ENCODE measurements at regions not wholly inside any gene's neighbourhood (a gene's known extent, or its start where the extent isn't known, plus 50 kb on each side); places are given as distances from the start of the nearest gene placed in this dataset.

GRCh38 chr16:51317575-51317974, 166.5 kb upstream of the SALL1 start (continued):
- TF ChIP-seq MAFK (conservative IDR thresholded peaks at IDR 0.05 in 1 of 2, IDR thresholded peaks at IDR 0.05 in 1 of 2; ENCODE audit: low read length in 2 of 2), result peak; percentile 53 to 78; a peak in 3 of 4 replicates
- peak; percentile 68 for TF ChIP-seq MAFF (IDR thresholded peaks at IDR 0.05; ENCODE audit: low read depth, low read length)
- no peak for TF ChIP-seq ATF5 (CRISPR knock-in tag; IDR thresholded peaks at IDR 0.05; ENCODE audit: low read depth)

DNA sequence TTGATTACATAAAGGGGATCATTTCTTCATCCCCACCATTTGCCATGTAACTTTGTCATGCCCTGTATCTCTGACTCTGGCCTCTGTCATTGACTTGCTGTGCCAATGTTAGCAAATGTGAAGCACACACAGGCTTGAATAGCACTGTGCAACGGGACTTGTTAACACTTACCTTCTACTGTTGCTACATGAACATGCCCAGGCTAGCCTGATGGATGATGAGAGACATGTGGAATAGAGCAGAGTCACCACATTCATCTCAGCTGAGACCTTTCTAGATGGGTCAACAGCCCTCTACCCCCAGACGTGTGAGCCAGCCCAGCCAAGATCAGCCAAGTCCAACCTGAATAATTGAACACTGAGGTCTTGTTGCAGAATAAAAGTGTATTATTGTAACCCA, 162.1 kb upstream of the SALL1 start:
- H3K4me2 ChIP-seq (ENCODE audit: low read depth, low read length), result no peak overlapping the region
- ChIA-PET POLR2A (no interaction called here), CTCF (ENCODE audit: low intra/inter-chr PET ratio, low total read pairs) (no interaction called here)
- H3K4me3 ChIP-seq (replicated peaks in 1 of 3; ENCODE audit: insufficient read depth in 1 of 3, low read depth in 2 of 3, low read length in 3 of 3), result no peak overlapping the region
- no peaks in the 10 kb centered on the region for H3K4me1 ChIP-seq (ENCODE audit: insufficient read depth, low read length)
- ATAC-seq, result no peak
- H3K36me3 ChIP-seq (replicated peaks in 1 of 2; ENCODE audit: control insufficient read depth in 1 of 2, insufficient read depth in 2 of 2, low read length in 2 of 2), result no peaks in the 10 kb centered on the region
- H3K79me2 ChIP-seq (ENCODE audit: insufficient read depth, low read length), result no peaks in the 10 kb centered on the region
- BruUV-seq (replicated peaks), result no TSS peak
- no peak for FAIRE-seq
- 8% methylated on average over 2 of the region's 2 CpGs for WGBS (ENCODE audit: low lambda C conversion rate)
- intact Hi-C loops (cut with micrococcal nuclease; ENCODE audit: unreplicated experiment) (no loop called here), in situ Hi-C loops (cut with HindIII; ENCODE audit: extremely low pct_ligation_motif_present, low pct_unique_long_range_greater_than_20kb) (no loop called here)
- TF ChIP-seq EEA1 (CRISPR knock-in tag; IDR thresholded peaks at IDR 0.05; ENCODE audit: borderline replicate concordance) (no peak), ZMYM3 (CRISPR knock-in tag; IDR thresholded peaks at IDR 0.05) (no peak), NFRKB (IDR thresholded peaks at IDR 0.05) (no peak), ZC3H13 (CRISPR knock-in tag; IDR thresholded peaks at IDR 0.05) (no peak), GLMP (CRISPR knock-in tag; IDR thresholded peaks at IDR 0.05; ENCODE audit: borderline replicate concordance) (no peak), SSRP1 (CRISPR knock-in tag; IDR thresholded peaks at IDR 0.05) (no peak), ZNF703 (CRISPR knock-in tag; IDR thresholded peaks at IDR 0.05; ENCODE audit: borderline replicate concordance) (no peak), SMAD3 (CRISPR knock-in tag; IDR thresholded peaks at IDR 0.05) (no peak), ZNF547 (CRISPR knock-in tag; IDR thresholded peaks at IDR 0.05) (no peak), NRL (CRISPR knock-in tag; IDR thresholded peaks at IDR 0.05; ENCODE audit: borderline replicate concordance) (no peak), CCDC6 (CRISPR knock-in tag; IDR thresholded peaks at IDR 0.05) (no peak)
- no peak overlapping the region for H2AFZ ChIP-seq (ENCODE audit: low read length)
- no peaks in the 10 kb centered on the region for H3K27me3 ChIP-seq (ENCODE audit: control insufficient read depth in 1 of 2, insufficient read depth in 2 of 2, low read length in 2 of 2)
- no peaks in the 10 kb centered on the region; the same call in 1 of the 2 replicates for H3K9me3 ChIP-seq (ENCODE audit: low read length)
- H3K27ac ChIP-seq (ENCODE audit: extremely low read length, insufficient read depth, low read length), result no peak overlapping the region
- no peak overlapping the region for H3K9ac ChIP-seq (ENCODE audit: insufficient read depth, low read depth, low read length)
- H4K20me1 ChIP-seq (ENCODE audit: insufficient read depth, low read length), result no peaks in the 10 kb centered on the region
- DNase-seq (ENCODE audit: low spot score), result no peak
